Fibroblast of lung (primary cell): ENCODE measurements at regions not wholly inside any gene's neighbourhood (a gene's known extent, or its start where the extent isn't known, plus 50 kb on each side); places are given as distances from the start of the nearest gene placed in this dataset.

Experiments
- DNase-seq, 2 donors: peaks; one replicate each; pipeline versions ENCODE4 v3.0.0 to v3.0.0-alpha.2; 2010; ENCODE audit warnings: low read depth in 2 of 2
- H2AFZ ChIP-seq: 2 replicates; pipeline ENCODE4 v1.5.1; 2012; ENCODE audit warnings: low read length, control low read depth, inconsistent platforms
- H3K27ac ChIP-seq: 2 replicates; pipeline ENCODE4 v1.5.1; 2011; ENCODE audit warnings: low read length, control low read depth; ENCODE audit not compliant: insufficient read depth
- H3K27me3 ChIP-seq: 2 replicates; pipeline ENCODE4 v1.5.1; 2011; ENCODE audit warnings: mild to moderate bottlenecking, low read length; ENCODE audit not compliant: control insufficient read depth, insufficient read depth
- H3K36me3 ChIP-seq: 2 replicates; pipeline ENCODE4 v1.5.1; 2011; ENCODE audit warnings: low read length; ENCODE audit not compliant: control insufficient read depth, insufficient read depth
- H3K4me1 ChIP-seq: 2 replicates; pipeline ENCODE4 v1.5.1; 2011; ENCODE audit warnings: low read length; ENCODE audit not compliant: control insufficient read depth, insufficient read depth; ENCODE audit errors: extremely low read depth
- H3K4me2 ChIP-seq: 2 replicates; pipeline ENCODE4 v1.5.1; 2011; ENCODE audit warnings: low read length, control low read depth; ENCODE audit not compliant: insufficient read depth; ENCODE audit errors: extremely low read depth
- H3K4me3 ChIP-seq, 4 experiments: fragments of 200-600 bp in 1 of 4; sonication (generic) in 1 of 4; replicated peaks in 1 of 4; 2 replicates each; pipeline ENCODE4 v1.5.1; 2011 to 2016; ENCODE audit warnings: low read length in 4 of 4, low read depth in 3 of 4, mild to moderate bottlenecking in 3 of 4, control low read depth in 2 of 4, inconsistent platforms in 1 of 4, mixed read lengths in 1 of 4; ENCODE audit not compliant: insufficient read depth in 1 of 4; ENCODE audit errors: control extremely low read depth in 1 of 4
- H3K79me2 ChIP-seq: 2 replicates; pipeline ENCODE4 v1.5.1; 2012; ENCODE audit warnings: mild to moderate bottlenecking, low read length, inconsistent platforms; ENCODE audit not compliant: control insufficient read depth, insufficient read depth
- H3K9ac ChIP-seq: 2 replicates; pipeline ENCODE4 v1.5.1; 2011; ENCODE audit warnings: mild to moderate bottlenecking, low read length, control low read depth; ENCODE audit not compliant: insufficient read depth
- H3K9me3 ChIP-seq: 2 replicates; pipeline ENCODE4 v1.5.1; 2012; ENCODE audit warnings: low read depth, low read length; ENCODE audit not compliant: control insufficient read depth, insufficient read depth
- H4K20me1 ChIP-seq: 2 replicates; pipeline ENCODE4 v1.5.1; 2011; ENCODE audit warnings: low read length; ENCODE audit not compliant: control insufficient read depth, insufficient read depth; ENCODE audit errors: extremely low read depth
- EZH2 ChIP-seq: IDR thresholded peaks from 2 replicates; pipeline ENCODE4 v1.5.1; 2012; ENCODE audit warnings: low read length, control low read depth, mild to moderate bottlenecking; ENCODE audit errors: missing control alignments
- TF ChIP-seq, protein P1 (sequence below), 2 donors: IDR thresholded peaks in 1 of 2; conservative IDR thresholded peaks in 1 of 2; 1 replicate in 1 of 2; 2 replicates in 1 of 2; pipeline ENCODE4 v1.5.1; 2011 to 2012; ENCODE audit warnings: low read length in 2 of 2, control low read depth in 1 of 2, inconsistent platforms in 1 of 2, low read depth in 1 of 2, mild to moderate bottlenecking in 1 of 2

DNA sequence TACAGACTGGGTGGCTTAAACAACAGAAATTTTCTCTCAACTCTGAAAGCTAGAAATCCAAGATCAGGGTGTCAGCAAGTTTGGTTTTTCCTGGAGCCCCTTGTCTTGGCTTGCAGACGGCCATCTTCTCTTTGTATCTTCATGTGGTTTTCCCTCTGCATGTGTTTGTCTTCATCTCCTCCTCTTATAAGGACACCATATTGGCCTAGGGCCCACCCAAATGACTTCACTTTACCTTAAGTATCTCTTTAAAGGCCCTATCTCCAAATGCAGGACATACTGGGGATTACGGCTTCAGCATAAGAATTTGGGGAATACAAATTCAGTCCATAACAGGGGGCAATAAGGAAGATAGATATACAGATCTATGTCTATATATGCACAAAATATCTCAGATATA lies 187.9 kb downstream of the MTCL1 start:
- Histone ChIP-seq H3K9me3 (no peaks in the 10 kb centered on the region), H4K20me1 (no peaks in the 10 kb centered on the region), H3K4me1 (peaks cover 15% of the 10 kb centered on the region), H2AFZ (no peak overlapping the region), H3K79me2 (no peaks in the 10 kb centered on the region), H3K4me2 (no peak overlapping the region), H3K27ac (no peak overlapping the region), H3K36me3 (no peaks in the 10 kb centered on the region), H3K4me3 (no peak overlapping the region), H3K27me3 (no peaks in the 10 kb centered on the region), H3K9ac (no peak overlapping the region)
- no peak for DNase-seq
- no peak for TF ChIP-seq EZH2
- TF ChIP-seq, protein P1, sequence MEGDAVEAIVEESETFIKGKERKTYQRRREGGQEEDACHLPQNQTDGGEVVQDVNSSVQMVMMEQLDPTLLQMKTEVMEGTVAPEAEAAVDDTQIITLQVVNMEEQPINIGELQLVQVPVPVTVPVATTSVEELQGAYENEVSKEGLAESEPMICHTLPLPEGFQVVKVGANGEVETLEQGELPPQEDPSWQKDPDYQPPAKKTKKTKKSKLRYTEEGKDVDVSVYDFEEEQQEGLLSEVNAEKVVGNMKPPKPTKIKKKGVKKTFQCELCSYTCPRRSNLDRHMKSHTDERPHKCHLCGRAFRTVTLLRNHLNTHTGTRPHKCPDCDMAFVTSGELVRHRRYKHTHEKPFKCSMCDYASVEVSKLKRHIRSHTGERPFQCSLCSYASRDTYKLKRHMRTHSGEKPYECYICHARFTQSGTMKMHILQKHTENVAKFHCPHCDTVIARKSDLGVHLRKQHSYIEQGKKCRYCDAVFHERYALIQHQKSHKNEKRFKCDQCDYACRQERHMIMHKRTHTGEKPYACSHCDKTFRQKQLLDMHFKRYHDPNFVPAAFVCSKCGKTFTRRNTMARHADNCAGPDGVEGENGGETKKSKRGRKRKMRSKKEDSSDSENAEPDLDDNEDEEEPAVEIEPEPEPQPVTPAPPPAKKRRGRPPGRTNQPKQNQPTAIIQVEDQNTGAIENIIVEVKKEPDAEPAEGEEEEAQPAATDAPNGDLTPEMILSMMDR (conservative IDR thresholded peaks at IDR 0.05 in 1 of 2, IDR thresholded peaks at IDR 0.05 in 1 of 2; ENCODE audit: low read depth in 1 of 2, low read length in 2 of 2) = no peak

DNA sequence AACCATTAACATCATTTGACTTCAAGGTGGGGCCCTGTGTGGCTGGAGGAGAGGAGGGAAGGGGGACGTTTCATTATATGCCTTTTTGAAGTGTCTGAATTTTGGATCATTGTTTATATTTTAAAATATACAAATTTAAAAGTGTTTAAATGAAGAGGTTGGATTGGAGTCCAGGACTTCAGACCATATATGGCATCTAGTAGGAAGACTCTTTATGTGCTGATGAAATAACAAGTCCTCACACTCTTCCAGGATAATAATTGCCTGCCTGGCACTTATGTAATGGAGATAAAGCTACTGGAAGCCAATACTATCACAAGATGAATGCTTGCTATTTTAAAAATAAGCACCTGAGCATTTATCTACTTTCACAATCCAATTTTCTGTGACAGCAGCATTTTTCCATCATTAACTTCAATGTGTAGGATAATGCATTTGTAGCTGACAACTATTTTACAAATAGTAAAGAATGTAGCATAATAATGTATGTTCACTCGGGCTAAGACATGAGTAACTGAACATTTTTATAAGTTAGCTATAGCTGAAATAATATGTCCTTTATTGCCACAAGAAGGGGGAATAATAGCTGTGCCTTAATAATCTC lies 188.4 kb downstream of the MTCL1 start:
- Histone ChIP-seq H3K36me3 (no peaks in the 10 kb centered on the region), H3K27me3 (no peaks in the 10 kb centered on the region), H4K20me1 (no peaks in the 10 kb centered on the region), H3K4me3 (no peak overlapping the region), H3K27ac (no peak overlapping the region), H2AFZ (no peak overlapping the region), H3K9me3 (no peaks in the 10 kb centered on the region), H3K79me2 (no peaks in the 10 kb centered on the region), H3K4me1 (peaks cover 15% of the 10 kb centered on the region), H3K4me2 (no peak overlapping the region), H3K9ac (no peak overlapping the region)
- DNase-seq = no peak
- TF ChIP-seq, protein P1 (conservative IDR thresholded peaks at IDR 0.05 in 1 of 2, IDR thresholded peaks at IDR 0.05 in 1 of 2; ENCODE audit: low read depth in 1 of 2, low read length in 2 of 2) = no peak
- no peak for TF ChIP-seq EZH2

DNA sequence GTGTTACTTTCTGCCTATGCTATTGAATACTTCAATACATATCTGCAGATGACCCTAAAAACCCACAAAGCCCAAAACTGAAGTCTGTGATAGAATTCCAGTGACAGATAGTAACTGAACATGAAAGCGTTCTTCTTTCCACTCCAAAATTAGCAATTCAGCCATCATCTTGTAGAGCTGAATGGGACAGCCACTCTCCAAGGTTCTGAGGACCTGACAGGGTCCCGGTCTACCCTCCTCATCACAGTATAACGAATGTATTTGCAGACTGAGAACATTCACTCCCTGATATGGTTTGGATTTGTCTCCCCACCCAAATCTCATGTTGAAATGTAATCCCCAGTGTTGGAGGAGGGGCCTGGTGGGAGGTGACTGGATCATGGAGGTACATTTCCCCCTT lies 189.5 kb downstream of the MTCL1 start:
- Histone ChIP-seq H3K27ac (no peak overlapping the region), H3K9me3 (no peaks in the 10 kb centered on the region), H2AFZ (no peak overlapping the region), H3K4me1 (peaks cover 15% of the 10 kb centered on the region), H3K27me3 (no peaks in the 10 kb centered on the region), H3K79me2 (no peaks in the 10 kb centered on the region), H3K36me3 (no peaks in the 10 kb centered on the region), H4K20me1 (no peaks in the 10 kb centered on the region), H3K9ac (no peak overlapping the region), H3K4me3 (no peak overlapping the region), H3K4me2 (no peak overlapping the region)
- no peak for DNase-seq
- TF ChIP-seq, protein P1 (conservative IDR thresholded peaks at IDR 0.05 in 1 of 2, IDR thresholded peaks at IDR 0.05 in 1 of 2; ENCODE audit: low read depth in 1 of 2, low read length in 2 of 2) = no peak
- no peak for TF ChIP-seq EZH2
